WERI-Rb-1 (cell line): ENCODE measurements at regions not wholly inside any gene's neighbourhood (a gene's known extent, or its start where the extent isn't known, plus 50 kb on each side); places are given as distances from the start of the nearest gene placed in this dataset.
A peak's percentile ranks its signal among the peaks of the same experiment; 100 is the strongest.

Experiments used
- DNase-seq: peaks from one replicate; pipeline ENCODE4 v3.0.0-alpha.2; 2020
- H3K27ac ChIP-seq: fragments of 250-450 bp; sonication (Bioruptor Pico); 2 replicates; pipeline ENCODE4 v1.5.1; 2020; ENCODE audit warnings: mild to moderate bottlenecking, moderate library complexity
- H3K27me3 ChIP-seq: fragments of 250-450 bp; sonication (Bioruptor Pico); 2 replicates; pipeline ENCODE4 v1.5.1; 2021; ENCODE audit warnings: mild to moderate bottlenecking, low read depth, moderate library complexity; ENCODE audit not compliant: insufficient read depth, severe bottlenecking
- H3K36me3 ChIP-seq: fragments of 250-450 bp; sonication (Bioruptor Pico); 2 replicates; pipeline ENCODE4 v1.5.1; 2020; ENCODE audit warnings: mild to moderate bottlenecking, moderate library complexity
- H3K4me3 ChIP-seq: 2 replicates; pipeline ENCODE4 v1.5.1; 2011; ENCODE audit warnings: low read depth, mild to moderate bottlenecking, control low read depth, low read length
- H3K9me3 ChIP-seq: fragments of 250-450 bp; sonication (Bioruptor Pico); 2 replicates; pipeline ENCODE4 v1.5.1; 2021; ENCODE audit warnings: mild to moderate bottlenecking, moderate library complexity; ENCODE audit not compliant: severe bottlenecking
- CTCF ChIP-seq: IDR thresholded peaks from 2 replicates; pipeline ENCODE4 v1.5.1; 2011; ENCODE audit warnings: low read depth, mild to moderate bottlenecking, control low read depth, inconsistent platforms, low read length

GRCh38 chr11:23569134-23569533 lies 708.9 kb upstream of the CCDC179 start:
- no peak overlapping the region for H3K27ac ChIP-seq
- H3K27me3 ChIP-seq, result no peaks in the 10 kb centered on the region
- no peak for TF ChIP-seq CTCF
- H3K4me3 ChIP-seq, result no peak overlapping the region
- H3K9me3 ChIP-seq, result no peaks in the 10 kb centered on the region
- no peaks in the 10 kb centered on the region for H3K36me3 ChIP-seq
- DNase-seq, result no peak

- Histone ChIP-seq H3K27ac (no peak overlapping the region), H3K4me3 (no peak overlapping the region), H3K36me3 (no peaks in the 10 kb centered on the region), H3K9me3 (no peaks in the 10 kb centered on the region), H3K27me3 (no peaks in the 10 kb centered on the region)
- TF ChIP-seq CTCF, result no peak
- no peak for DNase-seq
These were observed 709.3 kb upstream of the CCDC179 start for GRCh38 chr11:23569547-23569946.

- TF ChIP-seq CTCF, result no peak
- H3K36me3 ChIP-seq, result no peaks in the 10 kb centered on the region
- no peaks in the 10 kb centered on the region for H3K9me3 ChIP-seq
- DNase-seq, result no peak
- no peak overlapping the region for H3K27ac ChIP-seq
- H3K27me3 ChIP-seq, result no peaks in the 10 kb centered on the region
- no peak overlapping the region for H3K4me3 ChIP-seq
These were observed 710.6 kb upstream of the CCDC179 start for GRCh38 chr11:23570828-23571227.

GRCh38 chr11:23573429-23573828 lies 713.2 kb upstream of the CCDC179 start:
- no peak for TF ChIP-seq CTCF
- DNase-seq, result no peak
- Histone ChIP-seq H3K27ac (no peak overlapping the region), H3K9me3 (no peaks in the 10 kb centered on the region), H3K36me3 (no peaks in the 10 kb centered on the region), H3K27me3 (no peaks in the 10 kb centered on the region), H3K4me3 (no peak overlapping the region)

GRCh38 chr11:23574149-23574548 lies 713.9 kb upstream of the CCDC179 start:
- Histone ChIP-seq H3K9me3 (no peaks in the 10 kb centered on the region), H3K27ac (no peak overlapping the region), H3K36me3 (no peaks in the 10 kb centered on the region), H3K4me3 (no peak overlapping the region), H3K27me3 (no peaks in the 10 kb centered on the region)
- TF ChIP-seq CTCF, result no peak
- peak; percentile 16 for DNase-seq

GRCh38 chr11:23577296-23577695 lies 717.0 kb upstream of the CCDC179 start:
- no peaks in the 10 kb centered on the region for H3K9me3 ChIP-seq
- TF ChIP-seq CTCF, result no peak
- no peak for DNase-seq
- no peak overlapping the region for H3K27ac ChIP-seq
- H3K27me3 ChIP-seq, result no peaks in the 10 kb centered on the region
- H3K36me3 ChIP-seq, result no peaks in the 10 kb centered on the region
- H3K4me3 ChIP-seq, result no peak overlapping the region
